ENCODE measurements at regions not wholly inside any gene's neighbourhood (a gene's known extent, or its start where the extent isn't known, plus 50 kb on each side); places are given as distances from the start of the nearest gene placed in this dataset.

- H3F3A ChIP-seq (ENCODE audit: low read depth), result no peaks in the 10 kb centered on the region
- H4K20me1 ChIP-seq (ENCODE audit: low read depth), result no peaks in the 10 kb centered on the region
- TF ChIP-seq EZH2 (IDR thresholded peaks at IDR 0.05) (no peak), EZH2phosphoT487 (IDR thresholded peaks at IDR 0.05) (no peak), CTCF (IDR thresholded peaks at IDR 0.05) (no peak)
- no peaks in the 10 kb centered on the region for H3K4me1 Mint-ChIP-seq
- H3K9me3 Mint-ChIP-seq, result no peaks in the 10 kb centered on the region
- H3K9me3 ChIP-seq (ENCODE audit: low read depth), result no peaks in the 10 kb centered on the region
- no peak overlapping the region for H3K9ac ChIP-seq
- no peaks in the 10 kb centered on the region for H3K27me3 Mint-ChIP-seq (ENCODE audit: insufficient read depth, low read depth)
- H3K36me3 ChIP-seq, result no peaks in the 10 kb centered on the region
- no peak overlapping the region for H3K4me3 Mint-ChIP-seq
- no peaks in the 10 kb centered on the region for H3K4me1 ChIP-seq
- no peak for DNase-seq (ENCODE audit: low spot score)
- no peaks in the 10 kb centered on the region for H3K36me3 Mint-ChIP-seq
- no peak overlapping the region for H3K4me3 ChIP-seq
- H3K79me2 ChIP-seq (ENCODE audit: low read depth), result no peaks in the 10 kb centered on the region
- no peak overlapping the region for H3K4me2 ChIP-seq
- H3K27ac Mint-ChIP-seq, result no peak overlapping the region
- no peaks in the 10 kb centered on the region for H3K27me3 ChIP-seq
- H2AFZ ChIP-seq (replicated peaks), result no peak overlapping the region
- H3K27ac ChIP-seq, result no peak overlapping the region
These were observed 294.1 kb upstream of the SNX7 start for GRCh38 chr1:98367426-98367825.

GRCh38 chr1:98366343-98366742, 295.2 kb upstream of the SNX7 start:
- no peak overlapping the region for H3K4me2 ChIP-seq
- H2AFZ ChIP-seq (replicated peaks), result no peak overlapping the region
- no peak overlapping the region for H3K4me3 ChIP-seq
- TF ChIP-seq EZH2phosphoT487 (IDR thresholded peaks at IDR 0.05) (no peak), CTCF (IDR thresholded peaks at IDR 0.05) (no peak), EZH2 (IDR thresholded peaks at IDR 0.05) (no peak)
- no peaks in the 10 kb centered on the region for H3K4me1 ChIP-seq
- no peaks in the 10 kb centered on the region for H3K79me2 ChIP-seq (ENCODE audit: low read depth)
- no peaks in the 10 kb centered on the region for H3K9me3 ChIP-seq (ENCODE audit: low read depth)
- H3K36me3 ChIP-seq, result no peaks in the 10 kb centered on the region
- Mint-ChIP-seq H3K27ac (no peak overlapping the region), H3K27me3 (ENCODE audit: insufficient read depth, low read depth) (no peaks in the 10 kb centered on the region), H3K4me3 (no peak overlapping the region), H3K4me1 (no peaks in the 10 kb centered on the region), H3K9me3 (no peaks in the 10 kb centered on the region), H3K36me3 (no peaks in the 10 kb centered on the region)
- H3F3A ChIP-seq (ENCODE audit: low read depth), result no peaks in the 10 kb centered on the region
- H3K27ac ChIP-seq, result no peak overlapping the region
- H4K20me1 ChIP-seq (ENCODE audit: low read depth), result no peaks in the 10 kb centered on the region
- no peak for DNase-seq (ENCODE audit: low spot score)
- no peaks in the 10 kb centered on the region for H3K27me3 ChIP-seq
- no peak overlapping the region for H3K9ac ChIP-seq

- H3K27ac Mint-ChIP-seq, result no peak overlapping the region
- H3K36me3 Mint-ChIP-seq, result no peaks in the 10 kb centered on the region
- Histone ChIP-seq H4K20me1 (ENCODE audit: low read depth) (no peaks in the 10 kb centered on the region), H3K27ac (no peak overlapping the region), H3K4me1 (no peaks in the 10 kb centered on the region), H2AFZ (replicated peaks) (no peak overlapping the region), H3K27me3 (no peaks in the 10 kb centered on the region), H3K9me3 (ENCODE audit: low read depth) (no peaks in the 10 kb centered on the region), H3K36me3 (no peaks in the 10 kb centered on the region), H3K4me2 (no peak overlapping the region), H3K4me3 (no peak overlapping the region), H3K79me2 (ENCODE audit: low read depth) (no peaks in the 10 kb centered on the region), H3F3A (ENCODE audit: low read depth) (no peaks in the 10 kb centered on the region), H3K9ac (no peak overlapping the region)
- no peaks in the 10 kb centered on the region for H3K27me3 Mint-ChIP-seq (ENCODE audit: insufficient read depth, low read depth)
- H3K4me1 Mint-ChIP-seq, result no peaks in the 10 kb centered on the region
- no peak for DNase-seq (ENCODE audit: low spot score)
- H3K9me3 Mint-ChIP-seq, result no peaks in the 10 kb centered on the region
- no peak overlapping the region for H3K4me3 Mint-ChIP-seq
- no peak for TF ChIP-seq CTCF (IDR thresholded peaks at IDR 0.05)
- no peak for TF ChIP-seq EZH2 (IDR thresholded peaks at IDR 0.05)
- no peak for TF ChIP-seq EZH2phosphoT487 (IDR thresholded peaks at IDR 0.05)
These were observed 297.0 kb upstream of the SNX7 start for GRCh38 chr1:98364544-98364943.

GRCh38 chr1:98360864-98361263, 300.7 kb upstream of the SNX7 start:
- no peak overlapping the region for H3K4me3 ChIP-seq
- H3K27ac ChIP-seq, result no peak overlapping the region
- H3K9me3 ChIP-seq (ENCODE audit: low read depth), result no peaks in the 10 kb centered on the region
- H3K79me2 ChIP-seq (ENCODE audit: low read depth), result no peaks in the 10 kb centered on the region
- H3K4me1 Mint-ChIP-seq, result no peaks in the 10 kb centered on the region
- H2AFZ ChIP-seq (replicated peaks), result no peak overlapping the region
- no peaks in the 10 kb centered on the region for H3F3A ChIP-seq (ENCODE audit: low read depth)
- H3K27me3 Mint-ChIP-seq (ENCODE audit: insufficient read depth, low read depth), result no peaks in the 10 kb centered on the region
- H3K9me3 Mint-ChIP-seq, result no peaks in the 10 kb centered on the region
- H3K36me3 Mint-ChIP-seq, result no peaks in the 10 kb centered on the region
- H3K4me3 Mint-ChIP-seq, result no peak overlapping the region
- H3K4me1 ChIP-seq, result no peaks in the 10 kb centered on the region
- no peaks in the 10 kb centered on the region for H3K36me3 ChIP-seq
- no peak for DNase-seq (ENCODE audit: low spot score)
- H3K27ac Mint-ChIP-seq, result no peak overlapping the region
- no peak overlapping the region for H3K4me2 ChIP-seq
- TF ChIP-seq EZH2phosphoT487 (IDR thresholded peaks at IDR 0.05) (no peak), CTCF (IDR thresholded peaks at IDR 0.05) (no peak)
- no peak overlapping the region for H3K9ac ChIP-seq
- no peaks in the 10 kb centered on the region for H3K27me3 ChIP-seq
- no peaks in the 10 kb centered on the region for H4K20me1 ChIP-seq (ENCODE audit: low read depth)

Measured in neural progenitor cell (in vitro differentiated cells).